PC-9 (cell line): ENCODE measurements at regions not wholly inside any gene's neighbourhood (a gene's known extent, or its start where the extent isn't known, plus 50 kb on each side); places are given as distances from the start of the nearest gene placed in this dataset.
"Not testable (repeated sequence)": the region's sequence is repeated elsewhere in the genome, so short reads cannot be mapped to it uniquely, and the experiment has no call there.

Source experiments
- EZH2 ChIP-seq: fragments of 200-600 bp; sonication (generic); IDR thresholded peaks from 2 replicates; pipeline ENCODE4 v1.8.0; 2017; ENCODE audit warnings: antibody characterized with exemption, low read depth
- TF ChIP-seq, protein P1 (sequence below): fragments of 200-600 bp; sonication (generic); conservative IDR thresholded peaks from 2 replicates; pipeline ENCODE4 v1.6.1; 2017; ENCODE audit warnings: mixed run types, antibody characterized with exemption, mild to moderate bottlenecking, moderate library complexity

DNA sequence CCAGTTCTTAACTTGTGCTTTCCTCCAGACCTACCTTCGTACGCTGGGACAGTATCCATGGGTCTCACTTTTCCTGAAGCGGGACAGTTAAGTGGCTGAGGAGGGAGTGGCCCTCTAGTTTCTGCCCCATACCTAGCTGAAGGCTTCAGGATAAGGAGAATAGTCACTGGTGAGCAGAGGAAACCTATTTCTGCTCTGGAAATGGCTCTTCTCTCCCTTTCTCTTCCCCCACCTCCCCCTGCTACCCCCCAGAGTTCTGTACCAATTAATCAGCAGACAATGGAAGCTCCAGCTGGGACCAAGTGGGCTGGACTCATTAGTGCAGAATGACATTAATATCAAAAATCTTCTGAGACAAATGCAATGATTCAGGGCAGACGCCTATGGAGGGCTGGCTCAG is 68.5 kb downstream of the PROP1 start:
- TF ChIP-seq, protein P1, sequence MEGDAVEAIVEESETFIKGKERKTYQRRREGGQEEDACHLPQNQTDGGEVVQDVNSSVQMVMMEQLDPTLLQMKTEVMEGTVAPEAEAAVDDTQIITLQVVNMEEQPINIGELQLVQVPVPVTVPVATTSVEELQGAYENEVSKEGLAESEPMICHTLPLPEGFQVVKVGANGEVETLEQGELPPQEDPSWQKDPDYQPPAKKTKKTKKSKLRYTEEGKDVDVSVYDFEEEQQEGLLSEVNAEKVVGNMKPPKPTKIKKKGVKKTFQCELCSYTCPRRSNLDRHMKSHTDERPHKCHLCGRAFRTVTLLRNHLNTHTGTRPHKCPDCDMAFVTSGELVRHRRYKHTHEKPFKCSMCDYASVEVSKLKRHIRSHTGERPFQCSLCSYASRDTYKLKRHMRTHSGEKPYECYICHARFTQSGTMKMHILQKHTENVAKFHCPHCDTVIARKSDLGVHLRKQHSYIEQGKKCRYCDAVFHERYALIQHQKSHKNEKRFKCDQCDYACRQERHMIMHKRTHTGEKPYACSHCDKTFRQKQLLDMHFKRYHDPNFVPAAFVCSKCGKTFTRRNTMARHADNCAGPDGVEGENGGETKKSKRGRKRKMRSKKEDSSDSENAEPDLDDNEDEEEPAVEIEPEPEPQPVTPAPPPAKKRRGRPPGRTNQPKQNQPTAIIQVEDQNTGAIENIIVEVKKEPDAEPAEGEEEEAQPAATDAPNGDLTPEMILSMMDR, result not testable (repeated sequence)
- TF ChIP-seq EZH2, result not testable (repeated sequence)
